ENCODE measurements at regions not wholly inside any gene's neighbourhood (a gene's known extent, or its start where the extent isn't known, plus 50 kb on each side); places are given as distances from the start of the nearest gene placed in this dataset.

DNA sequence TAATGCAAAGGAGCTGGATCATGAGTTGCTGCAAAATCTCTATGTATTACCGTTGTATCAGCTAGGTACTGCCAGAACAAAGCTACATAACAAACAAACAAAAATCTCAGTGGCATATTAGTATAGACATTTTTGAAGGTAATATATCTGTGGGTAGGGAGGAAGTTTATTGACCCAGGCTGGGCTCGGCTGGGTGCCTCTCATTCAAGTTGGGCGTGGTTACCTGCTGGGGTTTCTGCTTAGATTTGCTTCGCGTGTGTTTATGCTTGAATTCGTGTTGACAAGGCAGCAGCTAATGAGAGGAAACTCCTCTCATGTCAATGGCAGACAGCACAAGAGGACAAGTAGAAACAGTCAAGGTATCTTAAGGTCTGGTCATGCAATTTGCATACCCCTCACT lies 520.7 kb downstream of the SOX5 start:
- H3K27me3 ChIP-seq (ENCODE audit: low read length), result no peaks in the 10 kb centered on the region
- no peak overlapping the region for H3K9ac ChIP-seq (ENCODE audit: low read length)
- no peak overlapping the region for H3K4me3 ChIP-seq (ENCODE audit: insufficient read depth, low read length, poor library complexity, severe bottlenecking)
- H3K4me2 ChIP-seq (ENCODE audit: low read depth, low read length, poor library complexity, severe bottlenecking), result no peak overlapping the region
- H3K9me2 ChIP-seq (replicated peaks; ENCODE audit: insufficient read depth, low read length), result no peaks in the 10 kb centered on the region
- no peaks in the 10 kb centered on the region for H4K20me1 ChIP-seq (ENCODE audit: low read depth, low read length)
- no peak overlapping the region for H2AFZ ChIP-seq (ENCODE audit: low read depth, low read length, severe bottlenecking)
- TF ChIP-seq, protein P1, sequence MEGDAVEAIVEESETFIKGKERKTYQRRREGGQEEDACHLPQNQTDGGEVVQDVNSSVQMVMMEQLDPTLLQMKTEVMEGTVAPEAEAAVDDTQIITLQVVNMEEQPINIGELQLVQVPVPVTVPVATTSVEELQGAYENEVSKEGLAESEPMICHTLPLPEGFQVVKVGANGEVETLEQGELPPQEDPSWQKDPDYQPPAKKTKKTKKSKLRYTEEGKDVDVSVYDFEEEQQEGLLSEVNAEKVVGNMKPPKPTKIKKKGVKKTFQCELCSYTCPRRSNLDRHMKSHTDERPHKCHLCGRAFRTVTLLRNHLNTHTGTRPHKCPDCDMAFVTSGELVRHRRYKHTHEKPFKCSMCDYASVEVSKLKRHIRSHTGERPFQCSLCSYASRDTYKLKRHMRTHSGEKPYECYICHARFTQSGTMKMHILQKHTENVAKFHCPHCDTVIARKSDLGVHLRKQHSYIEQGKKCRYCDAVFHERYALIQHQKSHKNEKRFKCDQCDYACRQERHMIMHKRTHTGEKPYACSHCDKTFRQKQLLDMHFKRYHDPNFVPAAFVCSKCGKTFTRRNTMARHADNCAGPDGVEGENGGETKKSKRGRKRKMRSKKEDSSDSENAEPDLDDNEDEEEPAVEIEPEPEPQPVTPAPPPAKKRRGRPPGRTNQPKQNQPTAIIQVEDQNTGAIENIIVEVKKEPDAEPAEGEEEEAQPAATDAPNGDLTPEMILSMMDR (IDR thresholded peaks at IDR 0.05; ENCODE audit: insufficient read depth, low read length, poor library complexity, severe bottlenecking), result no peak
- TF ChIP-seq EZH2phosphoT487 (conservative IDR thresholded peaks at IDR 0.05; ENCODE audit: low read length), result no peak
- no peaks in the 10 kb centered on the region for H3F3A ChIP-seq (ENCODE audit: insufficient read depth)
- H3K27ac ChIP-seq (ENCODE audit: low read depth, low read length), result no peak overlapping the region
- H3K36me3 ChIP-seq (ENCODE audit: low read length), result no peaks in the 10 kb centered on the region
- no peaks in the 10 kb centered on the region for H3K79me2 ChIP-seq (ENCODE audit: insufficient read depth, low read length)
- H3K9me3 ChIP-seq (ENCODE audit: insufficient read depth, low read length), result no peaks in the 10 kb centered on the region

DNA sequence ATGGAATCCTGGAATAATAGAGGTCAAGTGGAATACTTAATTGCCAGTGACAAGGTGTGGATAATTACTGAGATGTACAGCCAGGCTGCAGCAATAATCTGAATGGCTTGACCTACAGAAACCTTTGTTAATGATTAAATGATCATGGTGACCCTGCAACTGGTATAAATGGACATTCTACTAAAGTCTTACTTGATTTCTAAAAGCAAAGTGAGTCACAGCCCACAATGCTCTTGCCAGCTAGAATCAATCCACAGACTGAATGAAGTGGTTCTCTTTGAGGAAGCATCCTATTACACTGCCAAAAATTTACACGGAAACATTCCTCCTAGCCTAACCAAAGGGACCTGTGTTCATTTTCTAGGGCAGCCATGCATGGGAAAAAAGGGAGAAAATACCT lies 518.5 kb downstream of the SOX5 start:
- H3K9me2 ChIP-seq (replicated peaks; ENCODE audit: insufficient read depth, low read length), result no peaks in the 10 kb centered on the region
- H2AFZ ChIP-seq (ENCODE audit: low read depth, low read length, severe bottlenecking), result no peak overlapping the region
- no peak overlapping the region for H3K4me2 ChIP-seq (ENCODE audit: low read depth, low read length, poor library complexity, severe bottlenecking)
- no peaks in the 10 kb centered on the region for H3F3A ChIP-seq (ENCODE audit: insufficient read depth)
- TF ChIP-seq, protein P1 (IDR thresholded peaks at IDR 0.05; ENCODE audit: insufficient read depth, low read length, poor library complexity, severe bottlenecking), result no peak
- TF ChIP-seq EZH2phosphoT487 (conservative IDR thresholded peaks at IDR 0.05; ENCODE audit: low read length), result no peak
- no peak overlapping the region for H3K27ac ChIP-seq (ENCODE audit: low read depth, low read length)
- no peaks in the 10 kb centered on the region for H4K20me1 ChIP-seq (ENCODE audit: low read depth, low read length)
- no peak overlapping the region for H3K9ac ChIP-seq (ENCODE audit: low read length)
- no peak overlapping the region for H3K4me3 ChIP-seq (ENCODE audit: insufficient read depth, low read length, poor library complexity, severe bottlenecking)
- no peaks in the 10 kb centered on the region for H3K79me2 ChIP-seq (ENCODE audit: insufficient read depth, low read length)
- H3K27me3 ChIP-seq (ENCODE audit: low read length), result no peaks in the 10 kb centered on the region
- H3K36me3 ChIP-seq (ENCODE audit: low read length), result no peaks in the 10 kb centered on the region
- H3K9me3 ChIP-seq (ENCODE audit: insufficient read depth, low read length), result no peaks in the 10 kb centered on the region

GRCh38 chr12:23433121-23433520 lies 516.3 kb downstream of the SOX5 start:
- H3K9ac ChIP-seq (ENCODE audit: low read length), result no peak overlapping the region
- H3K9me2 ChIP-seq (replicated peaks; ENCODE audit: insufficient read depth, low read length), result no peaks in the 10 kb centered on the region
- no peaks in the 10 kb centered on the region for H4K20me1 ChIP-seq (ENCODE audit: low read depth, low read length)
- H3K4me3 ChIP-seq (ENCODE audit: insufficient read depth, low read length, poor library complexity, severe bottlenecking), result no peak overlapping the region
- no peak overlapping the region for H3K27ac ChIP-seq (ENCODE audit: low read depth, low read length)
- H2AFZ ChIP-seq (ENCODE audit: low read depth, low read length, severe bottlenecking), result no peak overlapping the region
- no peaks in the 10 kb centered on the region for H3K36me3 ChIP-seq (ENCODE audit: low read length)
- no peaks in the 10 kb centered on the region for H3K27me3 ChIP-seq (ENCODE audit: low read length)
- H3F3A ChIP-seq (ENCODE audit: insufficient read depth), result no peaks in the 10 kb centered on the region
- TF ChIP-seq, protein P1 (IDR thresholded peaks at IDR 0.05; ENCODE audit: insufficient read depth, low read length, poor library complexity, severe bottlenecking), result no peak
- no peak for TF ChIP-seq EZH2phosphoT487 (conservative IDR thresholded peaks at IDR 0.05; ENCODE audit: low read length)
- H3K4me2 ChIP-seq (ENCODE audit: low read depth, low read length, poor library complexity, severe bottlenecking), result no peak overlapping the region
- H3K79me2 ChIP-seq (ENCODE audit: insufficient read depth, low read length), result no peaks in the 10 kb centered on the region
- H3K9me3 ChIP-seq (ENCODE audit: insufficient read depth, low read length), result no peaks in the 10 kb centered on the region
